A673 (cell line): ENCODE measurements at regions not wholly inside any gene's neighbourhood (a gene's known extent, or its start where the extent isn't known, plus 50 kb on each side); places are given as distances from the start of the nearest gene placed in this dataset.

Experiments
- BruUV-seq: library from RNA; stranded (reverse); fragments of 400-500 nt; replicated peaks from 2 replicates; lab custom pipeline; 2021; lab: Mats Ljungman, UMichigan
- CTCF ChIA-PET: fragments of 300-600 bp; sonication (Branson Sonifier 250); formaldehyde crosslinking; loops from one replicate; lab custom pipeline; 2022; ENCODE audit warnings: antibody characterized with exemption; lab: Charles Lee
- POLR2A ChIA-PET: fragments of 300-600 bp; sonication (Branson Sonifier 250); formaldehyde crosslinking; loops from one replicate; lab custom pipeline; 2022; ENCODE audit warnings: antibody characterized with exemption; ENCODE audit not compliant: low non-redundant PET; lab: Charles Lee
- DNase-seq: peaks from one replicate; pipeline ENCODE4 v3.0.0-alpha.2; 2015; ENCODE audit warnings: low spot score
- H3K27ac ChIP-seq: fragments of 200-600 bp; sonication (generic); 2 replicates; pipeline ENCODE4 v1.5.1; 2016; ENCODE audit warnings: mixed run types, low read depth, mild to moderate bottlenecking, mixed read lengths, antibody characterized with exemption, low read length; ENCODE audit not compliant: poor library complexity, severe bottlenecking
- H3K27me3 ChIP-seq: fragments of 200-600 bp; sonication (generic); replicated peaks from 2 replicates; pipeline ENCODE4 v1.6.1; 2017; ENCODE audit warnings: mixed run types, low read depth, mild to moderate bottlenecking, mixed read lengths, antibody characterized with exemption, low read length; ENCODE audit not compliant: insufficient read depth, poor library complexity
- H3K36me3 ChIP-seq: fragments of 200-600 bp; sonication (generic); 2 replicates; pipeline ENCODE4 v1.6.1; 2016; ENCODE audit warnings: mixed run types, mild to moderate bottlenecking, mixed read lengths, antibody characterized with exemption, low read length; ENCODE audit not compliant: insufficient read depth, poor library complexity, severe bottlenecking
- H3K4me1 ChIP-seq: fragments of 200-600 bp; sonication (generic); 2 replicates; pipeline ENCODE4 v1.6.1; 2017; ENCODE audit warnings: mixed run types, mild to moderate bottlenecking, mixed read lengths, antibody characterized with exemption, low read length; ENCODE audit not compliant: insufficient read depth, poor library complexity, severe bottlenecking
- H3K4me3 ChIP-seq: fragments of 200-600 bp; sonication (generic); 2 replicates; pipeline ENCODE4 v1.5.1; 2016; ENCODE audit warnings: low read depth, mixed run types, mild to moderate bottlenecking, mixed read lengths, low read length; ENCODE audit not compliant: poor library complexity, severe bottlenecking
- H3K9me3 ChIP-seq: fragments of 200-600 bp; sonication (generic); 2 replicates; pipeline ENCODE4 v1.6.1; 2016; ENCODE audit warnings: mixed run types, low read depth, mild to moderate bottlenecking, mixed read lengths, antibody characterized with exemption, low read length; ENCODE audit not compliant: poor library complexity, severe bottlenecking
- EZH2 ChIP-seq: fragments of 200-600 bp; sonication (generic); IDR thresholded peaks from 2 replicates; pipeline ENCODE4 v1.6.1; 2017; ENCODE audit warnings: borderline replicate concordance, low read depth, mild to moderate bottlenecking, mixed read lengths, antibody characterized with exemption, low read length; ENCODE audit not compliant: poor library complexity, severe bottlenecking
- intact Hi-C: fragments of 100-400 bp; cut with micrococcal nuclease; formaldehyde crosslinking; loops from one replicate; pipeline ENCODE4 v1.10.0; 2022; ENCODE audit not compliant: unreplicated experiment
- TF ChIP-seq, protein P1 (sequence below): fragments of 300-800, 200-600 bp; sonication (generic); conservative IDR thresholded peaks from 2 replicates; pipeline ENCODE4 v1.5.1; 2017; ENCODE audit warnings: low read depth, mild to moderate bottlenecking, antibody characterized with exemption, low read length, moderate library complexity, mixed read lengths

DNA sequence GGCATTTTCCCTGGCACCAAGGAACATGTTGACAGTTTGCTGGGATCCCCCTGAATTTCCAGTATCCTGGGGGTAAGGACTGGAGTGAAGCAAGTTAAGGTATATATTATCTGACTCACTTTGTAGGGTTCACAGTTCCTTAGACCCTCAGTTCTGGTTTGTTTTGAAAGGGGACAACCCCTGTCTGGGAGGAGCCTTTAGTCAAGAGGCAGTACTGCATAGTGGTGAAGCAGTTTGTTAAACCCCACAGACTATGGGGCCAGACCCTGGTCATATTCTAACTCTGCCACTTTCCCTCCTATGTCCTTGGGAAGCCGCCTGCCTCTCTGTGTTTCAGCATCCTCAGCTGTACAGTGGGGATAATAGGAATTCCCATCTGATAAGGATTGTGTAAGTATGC is 145.5 kb upstream of the ZFHX3 start:
- H3K27me3 ChIP-seq = no peaks in the 10 kb centered on the region
- H3K4me3 ChIP-seq = no peak overlapping the region
- H3K4me1 ChIP-seq = no peaks in the 10 kb centered on the region
- H3K27ac ChIP-seq = no peak overlapping the region
- no peaks in the 10 kb centered on the region for H3K9me3 ChIP-seq
- TF ChIP-seq, protein P1, sequence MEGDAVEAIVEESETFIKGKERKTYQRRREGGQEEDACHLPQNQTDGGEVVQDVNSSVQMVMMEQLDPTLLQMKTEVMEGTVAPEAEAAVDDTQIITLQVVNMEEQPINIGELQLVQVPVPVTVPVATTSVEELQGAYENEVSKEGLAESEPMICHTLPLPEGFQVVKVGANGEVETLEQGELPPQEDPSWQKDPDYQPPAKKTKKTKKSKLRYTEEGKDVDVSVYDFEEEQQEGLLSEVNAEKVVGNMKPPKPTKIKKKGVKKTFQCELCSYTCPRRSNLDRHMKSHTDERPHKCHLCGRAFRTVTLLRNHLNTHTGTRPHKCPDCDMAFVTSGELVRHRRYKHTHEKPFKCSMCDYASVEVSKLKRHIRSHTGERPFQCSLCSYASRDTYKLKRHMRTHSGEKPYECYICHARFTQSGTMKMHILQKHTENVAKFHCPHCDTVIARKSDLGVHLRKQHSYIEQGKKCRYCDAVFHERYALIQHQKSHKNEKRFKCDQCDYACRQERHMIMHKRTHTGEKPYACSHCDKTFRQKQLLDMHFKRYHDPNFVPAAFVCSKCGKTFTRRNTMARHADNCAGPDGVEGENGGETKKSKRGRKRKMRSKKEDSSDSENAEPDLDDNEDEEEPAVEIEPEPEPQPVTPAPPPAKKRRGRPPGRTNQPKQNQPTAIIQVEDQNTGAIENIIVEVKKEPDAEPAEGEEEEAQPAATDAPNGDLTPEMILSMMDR = no peak
- no peak for TF ChIP-seq EZH2
- BruUV-seq = no TSS peak
- POLR2A ChIA-PET = no interaction called here
- no peak for DNase-seq
- intact Hi-C loops = loop anchor here (10.0 kb wide), 1 partner anchor 789 kb away; no protein-coding TSS in a partner anchor
- CTCF ChIA-PET = no interaction called here
- H3K36me3 ChIP-seq = no peaks in the 10 kb centered on the region

DNA sequence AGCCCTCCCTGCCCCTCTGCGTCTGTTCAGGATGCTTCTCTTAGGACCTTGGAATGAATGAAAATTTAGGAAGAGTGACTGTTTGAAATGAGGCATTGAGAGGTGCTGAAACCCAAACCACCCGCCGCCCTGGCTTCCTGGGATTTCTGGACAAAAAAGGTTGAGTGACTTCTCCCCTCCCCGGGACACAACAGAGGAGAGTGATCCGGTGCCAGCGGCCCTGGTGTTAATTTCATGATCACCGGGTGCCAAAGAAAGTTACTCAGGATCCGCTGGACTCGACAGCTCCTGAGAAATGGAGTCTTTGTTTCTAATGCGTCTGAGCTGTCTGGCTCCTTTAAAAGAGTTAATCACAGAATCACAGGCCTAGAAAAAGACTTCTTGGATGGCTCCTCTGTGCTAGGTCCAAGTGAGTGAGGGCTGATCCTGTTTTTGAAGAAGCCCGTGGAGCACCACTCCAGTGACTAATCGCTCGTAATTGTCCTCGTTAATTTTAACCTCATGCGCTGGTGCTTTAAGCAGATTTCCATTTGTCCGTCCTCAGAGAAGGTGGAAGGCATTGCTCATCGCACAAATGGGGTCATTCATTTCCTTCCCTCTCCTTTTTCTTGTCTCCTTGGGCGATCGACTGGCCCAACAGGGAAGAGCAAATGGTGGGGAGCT is 144.4 kb upstream of the ZFHX3 start:
- no peak for DNase-seq
- Histone ChIP-seq H3K9me3 (no peaks in the 10 kb centered on the region), H3K27ac (no peak overlapping the region), H3K4me1 (no peaks in the 10 kb centered on the region), H3K27me3 (no peaks in the 10 kb centered on the region), H3K36me3 (no peaks in the 10 kb centered on the region), H3K4me3 (no peak overlapping the region)
- TF ChIP-seq, protein P1 = no peak
- TF ChIP-seq EZH2 = no peak
- intact Hi-C loops = loop anchor here (10.0 kb wide), 1 partner anchor 788 kb away; no protein-coding TSS in a partner anchor
- ChIA-PET CTCF (interaction anchor here (1.0 kb wide), 1 partner anchor 360 kb away, joined by 3 read pairs; no protein-coding TSS in a partner anchor), POLR2A (no interaction called here)
- BruUV-seq = no TSS peak

DNA sequence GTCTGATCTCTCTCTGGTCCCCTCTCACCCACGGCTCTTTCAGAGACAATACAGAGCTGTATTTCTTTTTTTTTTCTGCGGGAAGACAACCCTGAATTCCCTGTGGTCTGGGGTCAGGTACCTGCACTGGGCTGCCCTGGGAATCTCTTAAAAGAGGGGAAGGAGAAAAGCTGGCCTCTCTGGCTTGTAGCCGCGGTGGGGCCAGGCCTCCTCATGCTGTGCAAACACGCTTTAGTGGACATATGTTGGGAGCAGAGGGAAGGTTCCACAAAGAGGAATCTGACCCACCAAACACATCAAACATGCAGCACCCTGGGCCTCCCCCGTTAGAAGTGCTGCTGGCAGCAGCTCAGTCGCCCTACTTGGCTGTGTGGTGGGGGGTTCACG is 143.7 kb upstream of the ZFHX3 start:
- H3K4me1 ChIP-seq = no peaks in the 10 kb centered on the region
- no peak overlapping the region for H3K4me3 ChIP-seq
- H3K36me3 ChIP-seq = no peaks in the 10 kb centered on the region
- no peak for DNase-seq
- ChIA-PET POLR2A (no interaction called here), CTCF (no interaction called here)
- H3K27me3 ChIP-seq = no peaks in the 10 kb centered on the region
- BruUV-seq = no TSS peak
- H3K9me3 ChIP-seq = no peaks in the 10 kb centered on the region
- intact Hi-C loops = loop anchor here (10.0 kb wide), 1 partner anchor 787 kb away; no protein-coding TSS in a partner anchor
- H3K27ac ChIP-seq = no peak overlapping the region
- TF ChIP-seq EZH2 = no peak
- TF ChIP-seq, protein P1 = no peak
